OCI-LY3 (cell line): ENCODE measurements at regions not wholly inside any gene's neighbourhood (a gene's known extent, or its start where the extent isn't known, plus 50 kb on each side); places are given as distances from the start of the nearest gene placed in this dataset.

Experiments used
- EZH2phosphoT487 ChIP-seq: fragments of 200-600 bp; shearing (Covaris generic); IDR thresholded peaks from 2 replicates; pipeline ENCODE4 v1.6.1; 2018; ENCODE audit warnings: antibody characterized with exemption, mixed run types, low read depth
- TF ChIP-seq, protein P1 (sequence below): fragments of 200-600, 300-600 bp; sonication (generic); IDR thresholded peaks from 2 replicates; pipeline ENCODE4 v1.5.1; 2014; ENCODE audit warnings: antibody characterized with exemption, low read length, low read depth

DNA sequence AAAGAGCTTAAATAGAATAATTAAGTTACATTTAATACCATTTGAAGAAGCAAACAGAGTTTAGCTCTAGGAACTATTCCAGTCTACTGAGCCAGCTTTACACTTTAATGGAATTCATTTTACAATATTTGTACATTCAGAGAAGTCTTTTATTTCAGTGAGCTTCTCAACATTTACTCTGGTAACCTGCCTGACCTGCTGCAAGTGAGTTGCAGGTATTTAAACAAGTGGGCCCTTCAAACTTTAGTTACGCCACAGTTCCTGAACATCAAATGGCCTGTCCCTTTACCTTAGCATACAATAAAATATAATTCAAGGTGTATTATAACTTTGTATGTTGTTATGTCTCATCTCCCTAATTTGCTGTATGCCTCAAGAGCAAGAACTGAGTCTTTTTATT, 121.6 kb upstream of the SEMA3C start:
- TF ChIP-seq, protein P1, sequence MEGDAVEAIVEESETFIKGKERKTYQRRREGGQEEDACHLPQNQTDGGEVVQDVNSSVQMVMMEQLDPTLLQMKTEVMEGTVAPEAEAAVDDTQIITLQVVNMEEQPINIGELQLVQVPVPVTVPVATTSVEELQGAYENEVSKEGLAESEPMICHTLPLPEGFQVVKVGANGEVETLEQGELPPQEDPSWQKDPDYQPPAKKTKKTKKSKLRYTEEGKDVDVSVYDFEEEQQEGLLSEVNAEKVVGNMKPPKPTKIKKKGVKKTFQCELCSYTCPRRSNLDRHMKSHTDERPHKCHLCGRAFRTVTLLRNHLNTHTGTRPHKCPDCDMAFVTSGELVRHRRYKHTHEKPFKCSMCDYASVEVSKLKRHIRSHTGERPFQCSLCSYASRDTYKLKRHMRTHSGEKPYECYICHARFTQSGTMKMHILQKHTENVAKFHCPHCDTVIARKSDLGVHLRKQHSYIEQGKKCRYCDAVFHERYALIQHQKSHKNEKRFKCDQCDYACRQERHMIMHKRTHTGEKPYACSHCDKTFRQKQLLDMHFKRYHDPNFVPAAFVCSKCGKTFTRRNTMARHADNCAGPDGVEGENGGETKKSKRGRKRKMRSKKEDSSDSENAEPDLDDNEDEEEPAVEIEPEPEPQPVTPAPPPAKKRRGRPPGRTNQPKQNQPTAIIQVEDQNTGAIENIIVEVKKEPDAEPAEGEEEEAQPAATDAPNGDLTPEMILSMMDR: no peak
- no peak for TF ChIP-seq EZH2phosphoT487
